ENCODE measurements at regions not wholly inside any gene's neighbourhood (a gene's known extent, or its start where the extent isn't known, plus 50 kb on each side); places are given as distances from the start of the nearest gene placed in this dataset.

DNA sequence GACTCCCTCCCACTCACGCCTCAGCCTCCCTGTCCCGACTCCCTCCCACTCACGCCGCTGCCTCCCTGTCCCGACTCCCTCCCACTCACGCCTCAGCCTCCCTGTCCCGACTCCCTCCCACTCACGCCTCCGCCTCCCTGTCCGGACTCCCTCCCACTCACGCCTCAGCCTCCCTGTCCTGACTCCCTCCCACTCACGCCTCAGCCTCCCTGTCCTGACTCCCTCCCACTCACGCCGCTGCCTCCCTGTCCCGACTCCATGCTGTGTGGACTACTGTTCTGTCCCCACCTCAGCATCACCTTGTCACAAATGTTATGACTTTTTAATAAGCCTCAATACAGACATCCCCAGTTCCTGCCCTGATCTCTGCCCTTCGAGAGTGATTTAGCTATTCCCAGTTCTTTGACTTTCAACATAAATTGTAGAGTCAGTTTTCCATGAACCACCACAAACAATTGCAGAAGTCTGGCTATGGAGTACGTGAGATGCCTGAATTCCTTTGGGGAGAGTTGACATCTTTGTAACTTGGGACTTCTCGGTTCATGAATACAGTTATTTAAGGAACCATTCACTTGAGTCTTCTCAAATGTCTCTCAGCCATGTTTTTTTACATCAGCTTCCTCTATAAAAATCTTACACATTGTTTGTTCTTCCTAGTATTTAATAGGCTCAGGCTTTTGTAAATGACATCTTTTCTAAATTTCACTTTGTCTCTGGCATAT lies 71.9 kb downstream of the FOXL3 start:
- H3K27ac ChIP-seq (replicated peaks), result no peak overlapping the region
- no peak overlapping the region for H3K4me3 ChIP-seq (replicated peaks; ENCODE audit: insufficient read depth, low read length)
- DNase-seq (ENCODE audit: low read depth in 1 of 2, low spot score in 1 of 2), result no peak
- peaks cover 26% of the 10 kb centered on the region for H3K27me3 ChIP-seq (ENCODE audit: insufficient read depth, poor library complexity, severe bottlenecking)
- TF ChIP-seq SPI1 (IDR thresholded peaks at IDR 0.05; ENCODE audit: borderline replicate concordance, low read depth) (no peak), REST (IDR thresholded peaks at IDR 0.05; ENCODE audit: insufficient replicate concordance, low read depth) (no peak)

DNA sequence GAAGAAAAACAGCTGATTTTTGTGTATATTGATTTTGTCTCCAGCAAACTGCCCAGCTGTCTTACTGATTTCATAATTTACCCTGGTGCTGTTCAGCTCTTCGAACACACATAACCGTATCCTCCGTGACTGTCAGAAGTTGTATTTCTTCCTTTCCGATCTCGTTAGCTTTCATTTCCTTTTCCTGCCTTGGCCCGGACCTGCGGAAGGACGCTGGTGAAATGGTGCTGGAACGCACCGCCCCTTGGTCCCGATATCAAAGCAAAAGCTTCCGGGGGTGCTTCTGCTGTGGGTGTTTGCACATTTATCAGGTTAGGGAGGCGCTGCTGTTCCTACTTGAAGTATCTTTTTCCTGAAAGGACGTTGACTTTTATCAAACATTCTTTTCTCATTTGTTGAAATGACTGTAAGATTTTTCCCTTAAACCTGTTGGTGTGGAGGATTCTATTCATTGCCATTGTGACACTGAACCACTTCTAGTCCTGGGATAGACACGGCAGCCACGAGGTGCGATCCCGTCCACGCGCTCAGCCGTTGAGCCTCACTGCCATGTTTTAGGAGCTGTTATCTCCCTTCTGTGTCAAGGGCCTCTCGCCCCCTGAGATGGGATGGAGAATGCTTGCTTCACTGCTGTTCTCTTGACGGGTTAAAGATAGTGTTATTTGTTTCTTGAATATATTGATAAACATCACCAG lies 72.6 kb downstream of the FOXL3 start:
- H3K4me3 ChIP-seq (replicated peaks; ENCODE audit: insufficient read depth, low read length), result no peak overlapping the region
- DNase-seq (ENCODE audit: low read depth in 1 of 2, low spot score in 1 of 2), result peak in 1 of 2 experiments; percentile 5
- TF ChIP-seq GABPA (IDR thresholded peaks at IDR 0.05; ENCODE audit: low read depth), result no peak
- TF ChIP-seq REST (IDR thresholded peaks at IDR 0.05; ENCODE audit: insufficient replicate concordance, low read depth), result no peak
- TF ChIP-seq, protein P1, sequence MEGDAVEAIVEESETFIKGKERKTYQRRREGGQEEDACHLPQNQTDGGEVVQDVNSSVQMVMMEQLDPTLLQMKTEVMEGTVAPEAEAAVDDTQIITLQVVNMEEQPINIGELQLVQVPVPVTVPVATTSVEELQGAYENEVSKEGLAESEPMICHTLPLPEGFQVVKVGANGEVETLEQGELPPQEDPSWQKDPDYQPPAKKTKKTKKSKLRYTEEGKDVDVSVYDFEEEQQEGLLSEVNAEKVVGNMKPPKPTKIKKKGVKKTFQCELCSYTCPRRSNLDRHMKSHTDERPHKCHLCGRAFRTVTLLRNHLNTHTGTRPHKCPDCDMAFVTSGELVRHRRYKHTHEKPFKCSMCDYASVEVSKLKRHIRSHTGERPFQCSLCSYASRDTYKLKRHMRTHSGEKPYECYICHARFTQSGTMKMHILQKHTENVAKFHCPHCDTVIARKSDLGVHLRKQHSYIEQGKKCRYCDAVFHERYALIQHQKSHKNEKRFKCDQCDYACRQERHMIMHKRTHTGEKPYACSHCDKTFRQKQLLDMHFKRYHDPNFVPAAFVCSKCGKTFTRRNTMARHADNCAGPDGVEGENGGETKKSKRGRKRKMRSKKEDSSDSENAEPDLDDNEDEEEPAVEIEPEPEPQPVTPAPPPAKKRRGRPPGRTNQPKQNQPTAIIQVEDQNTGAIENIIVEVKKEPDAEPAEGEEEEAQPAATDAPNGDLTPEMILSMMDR (IDR thresholded peaks at IDR 0.05; ENCODE audit: insufficient read depth, low read length), result no peak
- no peak for TF ChIP-seq POLR2AphosphoS5 (IDR thresholded peaks at IDR 0.05; ENCODE audit: low read depth)
- no peak for TF ChIP-seq SPI1 (IDR thresholded peaks at IDR 0.05; ENCODE audit: borderline replicate concordance, low read depth)
- H3K27me3 ChIP-seq (ENCODE audit: insufficient read depth, poor library complexity, severe bottlenecking), result peaks cover 26% of the 10 kb centered on the region
- no peak overlapping the region for H3K27ac ChIP-seq (replicated peaks)

DNA sequence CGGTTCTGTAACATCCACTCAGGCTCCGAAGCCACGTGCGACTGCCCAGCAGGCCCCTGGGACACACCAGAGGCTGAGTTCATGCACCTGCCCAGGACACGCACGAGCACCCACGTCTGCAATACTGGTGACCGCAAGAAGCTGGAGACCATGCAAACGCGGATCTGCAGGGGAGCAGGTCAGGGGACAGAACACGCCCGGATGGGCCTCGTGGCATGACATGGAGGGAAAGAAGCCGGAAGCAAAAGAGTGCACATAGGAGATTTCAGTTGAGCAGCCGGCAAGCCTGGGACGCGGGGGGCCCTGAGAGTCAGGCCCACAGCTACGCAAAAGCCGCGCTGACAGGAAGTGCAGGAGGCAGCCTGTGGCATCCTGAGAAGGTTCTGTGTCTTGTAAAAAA lies 73.7 kb downstream of the FOXL3 start:
- no peak for DNase-seq (ENCODE audit: low read depth in 1 of 2, low spot score in 1 of 2)
- Histone ChIP-seq H3K27ac (replicated peaks) (no peak overlapping the region), H3K27me3 (ENCODE audit: insufficient read depth, poor library complexity, severe bottlenecking) (peaks cover 26% of the 10 kb centered on the region), H3K4me3 (replicated peaks; ENCODE audit: insufficient read depth, low read length) (no peak overlapping the region)
- TF ChIP-seq POLR2AphosphoS5 (IDR thresholded peaks at IDR 0.05; ENCODE audit: low read depth) (no peak), GABPA (IDR thresholded peaks at IDR 0.05; ENCODE audit: low read depth) (no peak), SPI1 (IDR thresholded peaks at IDR 0.05; ENCODE audit: borderline replicate concordance, low read depth) (no peak), REST (IDR thresholded peaks at IDR 0.05; ENCODE audit: insufficient replicate concordance, low read depth) (no peak)
- TF ChIP-seq, protein P1 (IDR thresholded peaks at IDR 0.05; ENCODE audit: insufficient read depth, low read length), result no peak

All from HL-60 (cell line).